ENCODE measurements at regions not wholly inside any gene's neighbourhood (a gene's known extent, or its start where the extent isn't known, plus 50 kb on each side); places are given as distances from the start of the nearest gene placed in this dataset.

GRCh38 chr15:57859130-57859685 lies 152.7 kb downstream of the POLR2M start (continued):
- TF ChIP-seq, protein P1, sequence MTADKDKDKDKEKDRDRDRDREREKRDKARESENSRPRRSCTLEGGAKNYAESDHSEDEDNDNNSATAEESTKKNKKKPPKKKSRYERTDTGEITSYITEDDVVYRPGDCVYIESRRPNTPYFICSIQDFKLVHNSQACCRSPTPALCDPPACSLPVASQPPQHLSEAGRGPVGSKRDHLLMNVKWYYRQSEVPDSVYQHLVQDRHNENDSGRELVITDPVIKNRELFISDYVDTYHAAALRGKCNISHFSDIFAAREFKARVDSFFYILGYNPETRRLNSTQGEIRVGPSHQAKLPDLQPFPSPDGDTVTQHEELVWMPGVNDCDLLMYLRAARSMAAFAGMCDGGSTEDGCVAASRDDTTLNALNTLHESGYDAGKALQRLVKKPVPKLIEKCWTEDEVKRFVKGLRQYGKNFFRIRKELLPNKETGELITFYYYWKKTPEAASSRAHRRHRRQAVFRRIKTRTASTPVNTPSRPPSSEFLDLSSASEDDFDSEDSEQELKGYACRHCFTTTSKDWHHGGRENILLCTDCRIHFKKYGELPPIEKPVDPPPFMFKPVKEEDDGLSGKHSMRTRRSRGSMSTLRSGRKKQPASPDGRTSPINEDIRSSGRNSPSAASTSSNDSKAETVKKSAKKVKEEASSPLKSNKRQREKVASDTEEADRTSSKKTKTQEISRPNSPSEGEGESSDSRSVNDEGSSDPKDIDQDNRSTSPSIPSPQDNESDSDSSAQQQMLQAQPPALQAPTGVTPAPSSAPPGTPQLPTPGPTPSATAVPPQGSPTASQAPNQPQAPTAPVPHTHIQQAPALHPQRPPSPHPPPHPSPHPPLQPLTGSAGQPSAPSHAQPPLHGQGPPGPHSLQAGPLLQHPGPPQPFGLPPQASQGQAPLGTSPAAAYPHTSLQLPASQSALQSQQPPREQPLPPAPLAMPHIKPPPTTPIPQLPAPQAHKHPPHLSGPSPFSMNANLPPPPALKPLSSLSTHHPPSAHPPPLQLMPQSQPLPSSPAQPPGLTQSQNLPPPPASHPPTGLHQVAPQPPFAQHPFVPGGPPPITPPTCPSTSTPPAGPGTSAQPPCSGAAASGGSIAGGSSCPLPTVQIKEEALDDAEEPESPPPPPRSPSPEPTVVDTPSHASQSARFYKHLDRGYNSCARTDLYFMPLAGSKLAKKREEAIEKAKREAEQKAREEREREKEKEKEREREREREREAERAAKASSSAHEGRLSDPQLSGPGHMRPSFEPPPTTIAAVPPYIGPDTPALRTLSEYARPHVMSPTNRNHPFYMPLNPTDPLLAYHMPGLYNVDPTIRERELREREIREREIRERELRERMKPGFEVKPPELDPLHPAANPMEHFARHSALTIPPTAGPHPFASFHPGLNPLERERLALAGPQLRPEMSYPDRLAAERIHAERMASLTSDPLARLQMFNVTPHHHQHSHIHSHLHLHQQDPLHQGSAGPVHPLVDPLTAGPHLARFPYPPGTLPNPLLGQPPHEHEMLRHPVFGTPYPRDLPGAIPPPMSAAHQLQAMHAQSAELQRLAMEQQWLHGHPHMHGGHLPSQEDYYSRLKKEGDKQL (CRISPR knock-in tag; IDR thresholded peaks at IDR 0.05; ENCODE audit: low read depth) = no peak
- TF ChIP-seq HMGA1 (CRISPR knock-in tag; conservative IDR thresholded peaks at IDR 0.05) (no peak), ZNF577 (CRISPR knock-in tag; IDR thresholded peaks at IDR 0.05; ENCODE audit: borderline replicate concordance, low read depth) (no peak), ZNF703 (CRISPR knock-in tag; IDR thresholded peaks at IDR 0.05; ENCODE audit: borderline replicate concordance) (no peak), NFYC (CRISPR knock-in tag; IDR thresholded peaks at IDR 0.05) (no peak), TAF15 (IDR thresholded peaks at IDR 0.05; ENCODE audit: low read depth, low read length, poor library complexity, severe bottlenecking) (no peak), POLR2A (IDR thresholded peaks at IDR 0.05; ENCODE audit: insufficient read depth in 1 of 2, low read depth in 2 of 2, low read length in 2 of 2) (no peak), PHF20 (CRISPR knock-in tag; IDR thresholded peaks at IDR 0.05) (no peak)

Data from HepG2 (cell line).